ENCODE measurements at regions not wholly inside any gene's neighbourhood (a gene's known extent, or its start where the extent isn't known, plus 50 kb on each side); places are given as distances from the start of the nearest gene placed in this dataset.
"Not testable (repeated sequence)": the region's sequence is repeated elsewhere in the genome, so short reads cannot be mapped to it uniquely, and the experiment has no call there.

- no peak for DNase-seq (ENCODE audit: low read depth)
- H3K4me3 ChIP-seq (ENCODE audit: low read depth, low read length): no peak overlapping the region
- no peak for TF ChIP-seq CTCF (IDR thresholded peaks at IDR 0.05; ENCODE audit: insufficient read depth, low read depth, low read length, missing control alignments)
These were observed 94.3 kb upstream of the ARHGAP42 start for GRCh38 chr11:100592619-100593260.

GRCh38 chr11:100593291-100593690, 93.8 kb upstream of the ARHGAP42 start:
- H3K4me3 ChIP-seq (ENCODE audit: low read depth, low read length): no peak overlapping the region
- TF ChIP-seq CTCF (IDR thresholded peaks at IDR 0.05; ENCODE audit: insufficient read depth, low read depth, low read length, missing control alignments): no peak
- no peak for DNase-seq (ENCODE audit: low read depth)

- no peak overlapping the region for H3K4me3 ChIP-seq (ENCODE audit: low read depth, low read length)
- no peak for TF ChIP-seq CTCF (IDR thresholded peaks at IDR 0.05; ENCODE audit: insufficient read depth, low read depth, low read length, missing control alignments)
- no peak for DNase-seq (ENCODE audit: low read depth)
These were observed 92.8 kb upstream of the ARHGAP42 start for GRCh38 chr11:100594320-100594719.

GRCh38 chr11:100600941-100601340, 86.1 kb upstream of the ARHGAP42 start:
- DNase-seq (ENCODE audit: low read depth): no peak
- H3K4me3 ChIP-seq (ENCODE audit: low read depth, low read length): no peak overlapping the region
- TF ChIP-seq CTCF (IDR thresholded peaks at IDR 0.05; ENCODE audit: insufficient read depth, low read depth, low read length, missing control alignments): no peak

GRCh38 chr11:100602716-100603115, 84.4 kb upstream of the ARHGAP42 start:
- TF ChIP-seq CTCF (IDR thresholded peaks at IDR 0.05; ENCODE audit: insufficient read depth, low read depth, low read length, missing control alignments): no peak
- DNase-seq (ENCODE audit: low read depth): no peak
- no peak overlapping the region for H3K4me3 ChIP-seq (ENCODE audit: low read depth, low read length)

GRCh38 chr11:100607761-100608160, 79.3 kb upstream of the ARHGAP42 start:
- H3K4me3 ChIP-seq (ENCODE audit: low read depth, low read length): not testable (repeated sequence)

GRCh38 chr11:100612766-100613165, 74.3 kb upstream of the ARHGAP42 start:
- no peak overlapping the region for H3K4me3 ChIP-seq (ENCODE audit: low read depth, low read length)
- TF ChIP-seq CTCF (IDR thresholded peaks at IDR 0.05; ENCODE audit: insufficient read depth, low read depth, low read length, missing control alignments): no peak
- no peak for DNase-seq (ENCODE audit: low read depth)

More at GRCh38 chr11:100607761-100608160, 79.3 kb upstream of the ARHGAP42 start:
- not testable (repeated sequence) for DNase-seq (ENCODE audit: low read depth)
